GM12801 (cell line): ENCODE measurements at regions not wholly inside any gene's neighbourhood (a gene's known extent, or its start where the extent isn't known, plus 50 kb on each side); places are given as distances from the start of the nearest gene placed in this dataset.

Source experiments
- CTCF ChIP-seq: IDR thresholded peaks from one replicate; pipeline ENCODE4 v1.5.1; 2011; ENCODE audit warnings: control low read depth; ENCODE audit not compliant: insufficient read length; ENCODE audit errors: extremely low read depth

DNA sequence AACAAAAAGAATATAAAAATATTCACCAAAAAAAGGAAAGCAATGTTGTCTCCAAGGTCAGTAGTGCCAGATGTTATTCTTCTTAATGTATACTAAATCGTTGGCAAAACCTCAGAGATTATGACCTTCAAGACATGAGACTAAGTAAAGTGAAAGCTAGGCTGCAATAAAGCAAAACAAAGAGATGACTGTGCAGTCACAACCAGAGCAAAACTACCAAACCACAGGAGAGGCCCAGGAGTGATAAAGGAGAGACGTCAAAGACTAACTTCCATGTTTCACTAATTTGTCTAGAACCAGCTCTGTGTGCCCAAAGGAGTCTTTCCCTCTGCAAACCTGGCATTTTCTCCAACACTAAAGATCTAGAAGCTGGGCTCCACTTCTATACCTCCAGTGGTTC is 155.9 kb upstream of the POU3F2 start:
- TF ChIP-seq CTCF, result no peak

DNA sequence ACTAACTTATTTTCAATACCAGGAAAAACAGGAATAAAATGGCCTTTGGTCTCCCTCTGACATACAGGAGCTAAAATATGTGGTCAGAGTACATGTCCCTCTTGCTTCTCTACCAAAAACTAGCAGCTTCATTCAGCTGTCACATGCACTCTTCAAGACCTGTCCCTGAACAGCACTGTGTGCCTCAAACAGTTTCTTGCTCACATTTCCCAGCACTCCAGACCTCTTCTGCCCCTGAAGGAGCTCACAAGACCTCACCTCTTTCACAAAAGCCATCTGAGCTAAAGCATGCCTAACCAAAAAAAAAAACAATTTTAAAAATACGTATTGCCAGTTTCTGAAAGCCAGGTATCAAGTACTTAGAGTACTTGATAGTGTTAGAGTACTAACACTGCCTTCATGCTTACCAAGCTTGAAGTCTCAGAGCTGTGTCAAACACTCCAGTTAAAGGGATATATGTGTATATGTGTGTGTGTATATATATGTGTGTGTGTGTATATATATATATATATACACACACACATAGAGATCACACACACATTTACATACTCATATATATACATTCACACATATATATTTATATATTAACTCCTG is 148.3 kb upstream of the POU3F2 start:
- TF ChIP-seq CTCF, result no peak

- no peak for TF ChIP-seq CTCF
These were observed 146.6 kb upstream of the POU3F2 start for GRCh38 chr6:98687752-98688151.

- TF ChIP-seq CTCF, result no peak
These were observed 139.1 kb upstream of the POU3F2 start for GRCh38 chr6:98695091-98695801.

GRCh38 chr6:98711380-98711779 is 123.0 kb upstream of the POU3F2 start:
- TF ChIP-seq CTCF, result no peak

GRCh38 chr6:98716341-98716740 is 118.0 kb upstream of the POU3F2 start:
- no peak for TF ChIP-seq CTCF

DNA sequence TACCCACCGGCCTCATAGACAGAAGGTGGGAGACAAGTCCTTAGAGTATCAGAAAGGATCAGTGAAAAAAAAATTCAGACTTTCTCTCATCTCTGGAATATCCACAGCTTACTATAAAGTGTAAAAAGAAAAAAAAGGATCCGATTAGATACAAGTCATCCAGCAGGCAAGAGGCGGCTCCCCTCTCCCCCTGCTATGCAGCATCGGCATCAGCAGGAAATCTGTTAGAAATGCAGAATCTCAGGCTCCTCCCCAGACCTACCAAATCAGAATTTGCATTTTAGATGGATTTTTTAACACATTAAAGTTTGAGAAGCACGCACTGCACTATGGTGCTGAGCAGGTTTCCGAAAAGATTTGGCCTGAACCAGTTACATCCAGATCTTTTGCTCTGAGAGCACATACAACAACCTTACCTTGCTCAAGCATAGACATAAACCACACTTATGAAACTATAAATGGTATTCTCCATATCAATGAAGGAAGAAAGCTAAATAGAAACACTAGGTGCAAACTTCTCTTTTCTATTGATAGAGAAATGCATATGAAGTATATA is 117.0 kb upstream of the POU3F2 start:
- no peak for TF ChIP-seq CTCF
